ENCODE measurements at regions not wholly inside any gene's neighbourhood (a gene's known extent, or its start where the extent isn't known, plus 50 kb on each side); places are given as distances from the start of the nearest gene placed in this dataset.

DNA sequence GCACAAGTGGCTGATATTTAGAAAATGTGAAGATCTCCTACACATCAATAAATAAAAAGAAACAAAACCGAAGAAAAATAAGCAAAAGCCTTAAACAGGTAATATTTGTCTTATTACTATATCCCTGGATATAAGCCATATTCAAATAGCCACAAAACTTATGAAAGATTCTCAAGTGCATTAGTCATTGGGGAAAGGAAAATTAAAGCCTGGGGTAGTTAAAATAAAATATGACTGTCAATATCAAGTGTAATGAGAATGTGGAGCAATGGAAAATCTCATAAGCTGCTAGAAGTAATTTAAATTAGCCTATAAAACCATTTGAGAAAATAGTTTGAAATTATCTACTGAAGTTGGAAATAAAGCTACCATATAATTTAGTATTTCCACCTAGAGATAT lies 399.9 kb downstream of the GASK1B start:
- no peak for TF ChIP-seq POLR2A (IDR thresholded peaks at IDR 0.05)
- TF ChIP-seq, protein P1, sequence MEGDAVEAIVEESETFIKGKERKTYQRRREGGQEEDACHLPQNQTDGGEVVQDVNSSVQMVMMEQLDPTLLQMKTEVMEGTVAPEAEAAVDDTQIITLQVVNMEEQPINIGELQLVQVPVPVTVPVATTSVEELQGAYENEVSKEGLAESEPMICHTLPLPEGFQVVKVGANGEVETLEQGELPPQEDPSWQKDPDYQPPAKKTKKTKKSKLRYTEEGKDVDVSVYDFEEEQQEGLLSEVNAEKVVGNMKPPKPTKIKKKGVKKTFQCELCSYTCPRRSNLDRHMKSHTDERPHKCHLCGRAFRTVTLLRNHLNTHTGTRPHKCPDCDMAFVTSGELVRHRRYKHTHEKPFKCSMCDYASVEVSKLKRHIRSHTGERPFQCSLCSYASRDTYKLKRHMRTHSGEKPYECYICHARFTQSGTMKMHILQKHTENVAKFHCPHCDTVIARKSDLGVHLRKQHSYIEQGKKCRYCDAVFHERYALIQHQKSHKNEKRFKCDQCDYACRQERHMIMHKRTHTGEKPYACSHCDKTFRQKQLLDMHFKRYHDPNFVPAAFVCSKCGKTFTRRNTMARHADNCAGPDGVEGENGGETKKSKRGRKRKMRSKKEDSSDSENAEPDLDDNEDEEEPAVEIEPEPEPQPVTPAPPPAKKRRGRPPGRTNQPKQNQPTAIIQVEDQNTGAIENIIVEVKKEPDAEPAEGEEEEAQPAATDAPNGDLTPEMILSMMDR (IDR thresholded peaks at IDR 0.05), result no peak

Measured in testis (tissue), 2 donors.